Stimulated activated CD4-positive, alpha-beta T cell treated with anti-CD3 and anti-CD28 coated beads, Interleukin-1b, Interleukin-23, amount 100 ng/mL, for 4 hours (primary cell): ENCODE measurements at regions not wholly inside any gene's neighbourhood (a gene's known extent, or its start where the extent isn't known, plus 50 kb on each side); places are given as distances from the start of the nearest gene placed in this dataset.

Experiments used
- DNase-seq, 2 donors: peaks; one replicate each; pipeline ENCODE4 v3.0.0-alpha.2; 2020; ENCODE audit warnings: low read depth in 2 of 2

- DNase-seq: no peak
Measured at GRCh38 chr7:85673876-85674275, 487.0 kb upstream of the SEMA3D start.

DNA sequence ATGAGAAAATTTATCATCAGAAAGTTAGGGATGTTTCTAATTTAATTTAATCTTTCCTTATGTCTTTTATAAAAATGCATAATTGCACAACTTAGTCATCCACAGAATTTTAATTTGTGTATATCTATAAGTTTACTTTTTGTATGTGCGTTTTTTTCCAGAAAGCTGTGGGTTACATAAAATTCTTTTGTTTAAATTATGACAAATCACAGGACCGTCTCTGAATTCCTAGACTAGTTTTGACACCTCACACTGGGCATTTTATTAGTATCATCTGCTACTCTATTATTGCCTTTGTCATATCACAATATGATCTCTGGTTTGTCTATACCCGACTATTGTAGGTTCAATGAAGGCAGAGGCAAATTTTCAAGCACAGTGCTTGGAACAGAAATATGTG, 482.4 kb upstream of the SEMA3D start:
- no peak for DNase-seq

DNA sequence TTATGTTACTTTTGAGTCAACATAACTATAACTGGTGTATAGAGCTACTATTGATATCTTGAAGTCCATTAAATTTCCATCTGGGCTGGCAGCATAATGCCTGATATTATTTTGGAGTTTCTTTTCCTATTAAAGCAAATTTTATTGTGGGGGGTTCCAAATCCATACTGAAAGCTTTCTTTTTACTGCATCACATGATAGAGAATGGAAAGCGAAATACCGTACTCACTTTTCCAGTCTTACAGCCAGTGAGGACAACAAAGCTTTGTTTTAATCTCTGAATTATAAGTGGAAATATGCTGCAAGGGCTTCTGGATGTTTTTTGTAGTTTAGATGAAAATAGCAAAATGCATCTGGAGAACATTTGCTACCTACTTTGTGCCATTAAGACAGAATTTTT, 477.5 kb upstream of the SEMA3D start:
- no peak for DNase-seq

DNA sequence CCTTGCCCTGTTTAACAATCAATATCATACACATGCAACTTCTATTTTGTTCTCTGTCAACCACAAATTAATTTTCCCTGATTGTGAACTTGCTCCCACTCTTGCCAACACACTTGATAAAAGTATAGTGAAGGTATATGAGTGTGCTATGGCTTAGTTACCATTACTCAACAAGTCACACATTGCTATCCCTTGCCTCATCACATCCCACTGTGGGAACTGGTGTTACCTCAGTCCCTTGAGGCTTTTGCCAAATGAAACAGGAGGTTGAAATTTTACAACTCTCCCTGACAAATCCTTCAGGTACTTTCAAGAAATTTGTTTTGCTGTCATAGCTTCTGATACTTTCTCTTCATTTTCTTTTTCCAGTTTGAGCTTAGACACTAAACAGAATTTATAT, 472.5 kb upstream of the SEMA3D start:
- DNase-seq: no peak

GRCh38 chr7:85655252-85655651, 468.4 kb upstream of the SEMA3D start:
- no peak for DNase-seq

DNA sequence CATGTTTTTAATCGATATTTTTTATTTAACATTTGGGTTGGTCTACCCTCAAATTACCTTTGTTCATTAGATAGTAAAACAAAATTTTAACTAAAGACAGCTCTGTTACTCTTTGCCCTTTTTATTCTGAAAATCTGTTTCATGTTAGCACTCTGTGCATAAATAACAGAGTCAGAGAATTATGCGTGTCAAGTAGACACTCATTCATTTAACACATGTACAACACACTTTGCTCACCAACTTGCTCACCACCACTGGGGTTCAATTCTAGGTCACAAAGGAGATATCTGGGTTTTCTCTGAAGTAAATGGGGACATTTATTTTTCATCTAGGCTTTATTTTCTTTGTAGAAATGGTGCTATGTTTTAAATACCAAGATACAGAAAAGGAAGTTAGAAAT, 457.4 kb upstream of the SEMA3D start:
- no peak for DNase-seq

GRCh38 chr7:85641331-85641730, 454.5 kb upstream of the SEMA3D start:
- DNase-seq: no peak

GRCh38 chr7:85638394-85638793, 451.5 kb upstream of the SEMA3D start:
- DNase-seq: no peak

DNA sequence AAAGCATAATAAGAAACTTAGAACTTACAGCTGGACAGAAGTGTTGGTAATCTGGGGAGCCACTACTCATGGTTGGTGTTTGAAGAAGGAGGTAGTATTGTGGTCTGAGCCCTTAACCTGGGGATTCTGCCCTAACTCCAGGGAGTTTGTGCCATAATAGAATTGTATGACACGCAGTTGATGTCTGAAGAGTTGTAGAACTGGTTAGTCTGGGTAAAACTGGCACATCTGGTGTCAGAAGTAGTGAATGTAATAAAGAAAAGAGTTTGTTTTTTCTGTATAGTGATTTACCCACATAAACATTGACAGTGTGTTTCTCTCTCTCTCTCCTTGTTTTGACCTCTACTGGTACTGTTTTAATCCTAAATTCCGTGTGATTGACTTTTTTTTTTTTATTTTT, 448.1 kb upstream of the SEMA3D start:
- no peak for DNase-seq

DNA sequence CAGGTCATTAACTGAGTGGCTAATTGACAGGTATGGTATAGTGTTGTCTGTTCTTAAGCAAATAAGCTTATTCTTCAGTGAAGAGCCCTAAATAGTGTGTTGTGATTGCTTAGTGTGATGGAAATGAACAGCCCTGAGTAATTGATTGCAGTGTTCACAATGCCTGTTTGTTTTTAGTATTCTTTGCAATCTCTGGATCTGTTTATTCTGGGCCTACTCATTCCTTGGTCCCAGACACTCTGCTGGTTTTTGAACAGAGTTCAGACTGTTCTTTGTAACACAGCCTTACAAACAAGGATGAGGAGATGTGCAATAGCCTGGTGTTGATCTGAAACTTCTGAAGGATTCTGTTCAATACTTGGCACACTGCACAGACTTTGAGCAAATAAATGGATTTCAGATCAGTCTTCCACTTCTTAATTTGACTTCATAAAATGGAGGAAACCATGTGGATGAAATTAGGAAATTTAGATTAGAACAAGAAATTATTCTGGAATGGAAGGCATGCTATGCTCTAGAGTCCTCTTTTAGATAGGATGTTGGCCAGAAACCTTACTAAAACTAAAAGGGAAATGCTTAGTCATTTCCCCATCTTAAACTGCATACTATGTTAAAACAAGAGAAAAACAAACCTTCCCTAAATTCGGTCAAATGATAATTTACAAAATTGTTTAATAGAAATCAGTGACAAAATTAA, 444.2 kb upstream of the SEMA3D start:
- DNase-seq: no peak

- DNase-seq: no peak
Measured at GRCh38 chr7:85627791-85628586, 441.1 kb upstream of the SEMA3D start.

GRCh38 chr7:85622059-85622458, 435.2 kb upstream of the SEMA3D start:
- DNase-seq: no peak

DNA sequence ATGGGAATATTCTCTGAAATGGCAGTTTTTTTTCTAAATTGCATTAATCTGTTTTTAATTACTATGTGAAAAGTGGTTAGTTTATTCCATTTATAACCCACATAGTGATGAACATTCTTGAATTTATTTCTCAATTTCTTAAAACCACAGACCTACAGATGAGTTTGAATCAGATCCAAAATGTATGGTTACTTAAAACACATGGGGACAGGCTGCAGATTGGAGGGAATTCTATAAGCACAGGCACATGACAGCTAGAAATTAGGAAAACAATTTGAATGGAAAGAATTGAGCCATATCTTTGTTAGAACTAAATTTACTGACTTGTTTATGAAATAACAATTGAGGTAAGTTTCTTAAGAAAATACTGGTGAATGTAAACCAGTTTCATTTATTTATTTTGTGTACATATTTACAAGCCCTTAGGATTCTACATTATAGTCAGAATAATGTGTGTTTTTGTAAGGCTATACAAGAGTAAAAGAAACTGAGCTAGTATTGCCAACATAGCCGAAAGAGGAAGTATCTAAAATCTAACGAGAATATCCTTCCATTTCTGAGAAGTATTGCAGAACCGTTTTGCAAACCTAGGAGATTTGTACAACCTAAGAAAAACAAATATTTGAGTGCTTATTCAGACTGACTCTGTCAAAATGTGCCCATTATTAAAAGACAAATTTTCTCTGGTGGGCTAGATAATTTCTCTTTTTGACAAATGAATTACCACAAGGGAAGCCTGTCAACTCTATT, 434.3 kb upstream of the SEMA3D start:
- no peak for DNase-seq

GRCh38 chr7:85619236-85619635, 432.4 kb upstream of the SEMA3D start:
- no peak for DNase-seq

- DNase-seq: no peak
Measured at GRCh38 chr7:85614684-85615083, 427.8 kb upstream of the SEMA3D start.

DNA sequence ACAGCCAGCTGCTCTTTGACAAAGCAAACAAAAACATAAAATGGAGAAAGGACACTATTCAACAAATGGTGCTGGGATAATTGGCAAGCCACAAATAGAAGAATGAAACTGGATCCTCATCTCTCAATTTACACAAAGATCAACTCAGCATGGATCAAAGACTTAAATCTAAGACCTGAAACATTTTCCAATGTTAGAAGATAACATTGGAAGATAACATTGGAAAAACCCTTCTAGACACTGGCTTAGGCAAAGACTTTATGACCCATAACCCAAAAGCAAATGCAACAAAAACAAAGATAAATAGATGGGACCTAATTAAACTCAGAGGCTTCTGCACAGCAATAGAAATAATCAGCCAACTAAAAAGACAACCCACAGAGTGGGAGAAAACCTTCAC, 425.7 kb upstream of the SEMA3D start:
- no peak for DNase-seq

- no peak for DNase-seq
Measured at GRCh38 chr7:85608804-85609203, 421.9 kb upstream of the SEMA3D start.

DNA sequence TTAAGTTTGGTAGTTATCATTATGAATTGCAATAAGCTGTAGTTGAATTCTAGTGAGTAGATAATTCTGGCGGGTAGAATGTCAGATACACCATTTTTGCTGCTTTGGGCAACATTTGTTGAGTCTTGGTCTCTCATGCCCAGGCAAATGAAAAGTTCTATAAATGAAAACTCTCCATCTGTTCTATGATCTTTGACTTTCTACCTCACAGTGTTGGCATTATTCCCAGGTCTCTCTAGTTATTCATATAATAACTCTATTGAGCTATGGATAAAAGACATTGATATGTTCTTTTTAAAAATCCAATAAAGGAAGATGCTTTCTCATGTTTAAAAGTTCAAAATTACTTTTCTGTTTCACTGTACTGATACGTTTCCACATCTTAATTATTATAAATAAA, 415.3 kb upstream of the SEMA3D start:
- no peak for DNase-seq

DNA sequence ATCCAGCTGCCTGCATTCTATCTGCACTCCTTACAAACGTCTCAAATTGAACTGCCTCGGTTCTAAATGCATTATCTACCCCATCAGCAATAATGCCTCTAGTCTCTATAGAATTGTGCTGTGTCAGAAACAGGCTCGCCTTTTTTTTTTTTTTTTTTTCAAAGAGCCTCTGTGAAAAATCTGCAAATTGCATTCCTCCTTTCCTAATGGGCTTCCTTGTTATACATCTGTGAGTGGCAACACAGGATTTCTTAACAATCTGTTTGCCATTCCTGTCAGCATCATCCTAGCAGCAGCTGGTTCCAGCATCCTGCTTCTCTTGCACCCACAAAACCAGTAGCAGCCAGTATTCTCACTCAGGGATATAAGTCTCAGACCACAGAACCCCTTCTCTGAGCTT, 413.5 kb upstream of the SEMA3D start:
- DNase-seq: no peak

DNA sequence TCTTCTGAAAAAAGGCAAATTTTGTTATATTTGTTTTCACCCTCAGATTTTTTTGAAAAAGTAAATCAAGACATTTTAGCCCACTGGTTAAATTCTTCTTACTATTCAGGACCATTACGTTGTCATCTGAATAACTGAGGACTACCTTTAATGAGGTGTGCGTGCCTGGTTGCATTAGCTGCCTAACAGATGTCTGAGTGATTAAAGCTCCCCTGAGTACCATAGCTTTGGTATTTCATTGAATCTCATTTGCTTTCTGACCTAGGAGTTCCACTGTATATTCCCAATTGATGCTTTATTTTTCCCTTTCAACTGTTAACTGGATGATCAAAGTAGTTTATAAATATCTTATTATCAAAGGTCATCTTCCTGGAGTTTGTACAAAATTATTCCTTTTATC, 410.0 kb upstream of the SEMA3D start:
- no peak for DNase-seq

DNA sequence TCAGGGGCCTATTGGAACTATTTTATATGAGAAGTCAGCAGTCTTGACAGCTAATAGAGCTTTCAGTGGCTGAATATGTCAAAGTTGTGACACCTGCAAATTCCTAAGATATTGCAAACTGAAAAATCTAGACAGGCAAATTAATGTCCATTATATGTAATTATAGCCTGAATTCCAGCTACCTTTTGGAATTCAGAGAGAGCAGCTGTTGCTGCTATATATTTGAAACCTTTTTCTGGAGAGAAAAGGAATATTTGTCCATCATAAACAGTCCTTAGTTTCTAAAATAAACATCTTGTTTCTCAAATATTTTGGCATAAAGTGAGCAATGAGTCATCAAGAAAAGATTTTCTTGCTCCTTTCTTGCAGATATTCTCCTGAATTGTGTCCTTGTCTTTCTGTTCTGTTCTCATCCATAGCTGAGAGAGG, 408.9 kb upstream of the SEMA3D start:
- no peak for DNase-seq

DNA sequence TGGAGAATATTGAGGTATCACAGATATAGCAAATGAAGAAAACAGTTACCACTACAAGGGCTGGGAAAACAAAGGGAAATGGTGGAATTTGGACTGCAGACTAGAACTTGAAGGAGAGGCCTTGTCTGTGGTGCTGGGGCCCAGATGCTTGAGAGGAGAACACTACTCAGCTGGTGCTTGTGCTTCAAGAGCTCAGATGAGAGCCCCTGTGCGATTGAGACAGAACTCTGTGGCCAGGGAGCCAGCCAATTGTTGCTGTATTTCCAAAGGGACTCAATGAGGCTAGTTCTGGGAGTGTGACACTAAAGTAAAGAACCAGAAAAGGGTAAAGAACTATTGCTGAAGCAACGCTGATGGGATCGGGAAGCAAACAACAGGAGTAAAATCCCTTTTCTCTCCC, 406.5 kb upstream of the SEMA3D start:
- no peak for DNase-seq

DNA sequence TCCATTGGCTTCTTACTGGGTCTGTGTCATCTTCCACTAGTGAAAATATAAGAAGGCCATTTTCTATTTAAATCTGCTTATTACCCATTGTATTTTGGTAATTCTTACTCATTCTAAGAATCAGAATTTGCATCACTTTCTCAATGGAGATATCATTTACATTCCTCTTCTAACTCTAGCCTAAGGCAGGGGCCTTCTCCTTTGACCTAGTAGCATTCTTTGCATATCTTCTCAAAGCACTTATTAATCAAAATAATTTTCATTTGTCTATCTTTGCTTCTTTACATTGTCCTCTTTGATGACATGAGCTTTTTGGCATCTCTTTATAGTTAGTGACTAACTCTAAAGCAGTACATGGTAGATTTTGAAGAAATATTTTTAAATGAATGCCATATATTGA, 400.9 kb upstream of the SEMA3D start:
- DNase-seq: no peak
